HEK293T (cell line): ENCODE measurements at regions not wholly inside any gene's neighbourhood (a gene's known extent, or its start where the extent isn't known, plus 50 kb on each side); places are given as distances from the start of the nearest gene placed in this dataset.

Experiments
- CTCF ChIA-PET: fragments of 350-600 bp; formaldehyde crosslinking; extraction: SDS; loops from one replicate; lab custom pipeline; 2021; ENCODE audit warnings: antibody characterized with exemption, inconsistent platforms; lab: Yijun Ruan, JAX
- POLR2A ChIA-PET: fragments of 350-600 bp; formaldehyde crosslinking; extraction: SDS; loops from one replicate; lab custom pipeline; 2020; ENCODE audit warnings: antibody characterized with exemption, inconsistent platforms; lab: Yijun Ruan, JAX
- DNase-seq: peaks from one replicate; pipeline ENCODE4 v3.0.0; 2012; ENCODE audit warnings: mixed read lengths; ENCODE audit errors: extremely low spot score
- ARNT ChIP-seq: fragments of 450-650 bp; IDR thresholded peaks from 2 replicates; pipeline ENCODE4 v1.6.1; 2017; ENCODE audit warnings: mild to moderate bottlenecking
- BHLHE40 ChIP-seq: fragments of 450-650 bp; IDR thresholded peaks from 2 replicates; pipeline ENCODE4 v1.6.1; 2016; ENCODE audit warnings: mild to moderate bottlenecking, moderate library complexity, borderline replicate concordance
- CTBP1 ChIP-seq: fragments of 450-650 bp; IDR thresholded peaks from 2 replicates; pipeline ENCODE4 v1.6.1; 2016; ENCODE audit warnings: borderline replicate concordance
- ELF4 ChIP-seq: fragments of 450-650 bp; IDR thresholded peaks from 2 replicates; pipeline ENCODE4 v1.6.1; 2017; ENCODE audit warnings: antibody characterized with exemption
- FOXA1 ChIP-seq: fragments of 450-650 bp; IDR thresholded peaks from 2 replicates; pipeline ENCODE4 v1.6.1; 2016; ENCODE audit warnings: mild to moderate bottlenecking
- FOXK2 ChIP-seq: fragments of 450-650 bp; IDR thresholded peaks from 2 replicates; pipeline ENCODE4 v1.6.1; 2016; ENCODE audit warnings: mild to moderate bottlenecking
- FOXM1 ChIP-seq: fragments of 450-650 bp; IDR thresholded peaks from 2 replicates; pipeline ENCODE4 v1.6.1; 2017; ENCODE audit warnings: mild to moderate bottlenecking, borderline replicate concordance
- HDGF ChIP-seq: fragments of 450-650 bp; IDR thresholded peaks from 2 replicates; pipeline ENCODE4 v1.6.1; 2017; ENCODE audit warnings: antibody characterized with exemption, borderline replicate concordance
- L3MBTL2 ChIP-seq: fragments of 450-650 bp; conservative IDR thresholded peaks from 2 replicates; pipeline ENCODE4 v1.6.1; 2016; ENCODE audit warnings: mild to moderate bottlenecking
- LEF1 ChIP-seq: fragments of 450-650 bp; IDR thresholded peaks from 2 replicates; pipeline ENCODE4 v1.6.1; 2017; ENCODE audit warnings: mild to moderate bottlenecking, borderline replicate concordance
- NFRKB ChIP-seq: fragments of 450-650 bp; IDR thresholded peaks from 2 replicates; pipeline ENCODE4 v1.6.1; 2016; ENCODE audit warnings: mild to moderate bottlenecking, moderate library complexity
- SP1 ChIP-seq: fragments of 450-650 bp; IDR thresholded peaks from 2 replicates; pipeline ENCODE4 v1.6.1; 2017
- SUZ12 ChIP-seq: fragments of 450-650 bp; IDR thresholded peaks from 2 replicates; pipeline ENCODE4 v1.6.1; 2016; ENCODE audit warnings: mild to moderate bottlenecking
- TARDBP ChIP-seq: fragments of 450-650 bp; IDR thresholded peaks from 2 replicates; pipeline ENCODE4 v1.6.1; 2016
- ZNF384 ChIP-seq: fragments of 450-650 bp; IDR thresholded peaks from 2 replicates; pipeline ENCODE4 v1.6.1; 2016
- TF ChIP-seq, protein P1 (sequence below): fragments of 450-650 bp; IDR thresholded peaks from 2 replicates; pipeline ENCODE4 v1.6.1; 2016

DNA sequence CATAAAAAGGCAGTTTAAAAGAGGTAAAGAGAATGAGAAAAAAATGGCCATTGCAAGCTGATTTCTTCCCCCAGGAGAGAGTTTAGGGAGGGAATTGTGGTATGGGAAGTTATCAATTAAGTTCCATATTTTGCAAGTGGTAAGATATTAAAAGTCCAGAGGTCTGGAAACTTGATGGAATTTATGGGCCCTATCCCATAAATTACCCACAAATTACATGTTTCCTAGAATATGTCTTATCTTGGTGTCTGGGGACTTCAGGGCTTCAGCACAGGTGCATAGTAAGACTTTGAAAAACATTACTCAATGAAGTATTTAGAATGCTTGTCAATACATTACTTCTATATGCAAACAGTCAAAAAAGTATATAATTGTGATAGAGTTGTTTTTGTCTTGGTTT lies 614.9 kb upstream of the LRRC4C start:
- no peak for DNase-seq
- POLR2A ChIA-PET: no interaction called here
- TF ChIP-seq CTBP1 (no peak), ARNT (no peak), NFRKB (no peak), SUZ12 (no peak), ELF4 (no peak), HDGF (no peak), FOXA1 (no peak), ZNF384 (no peak), BHLHE40 (no peak), L3MBTL2 (no peak), FOXM1 (no peak), SP1 (no peak), TARDBP (no peak), FOXK2 (no peak), LEF1 (no peak)
- TF ChIP-seq, protein P1, sequence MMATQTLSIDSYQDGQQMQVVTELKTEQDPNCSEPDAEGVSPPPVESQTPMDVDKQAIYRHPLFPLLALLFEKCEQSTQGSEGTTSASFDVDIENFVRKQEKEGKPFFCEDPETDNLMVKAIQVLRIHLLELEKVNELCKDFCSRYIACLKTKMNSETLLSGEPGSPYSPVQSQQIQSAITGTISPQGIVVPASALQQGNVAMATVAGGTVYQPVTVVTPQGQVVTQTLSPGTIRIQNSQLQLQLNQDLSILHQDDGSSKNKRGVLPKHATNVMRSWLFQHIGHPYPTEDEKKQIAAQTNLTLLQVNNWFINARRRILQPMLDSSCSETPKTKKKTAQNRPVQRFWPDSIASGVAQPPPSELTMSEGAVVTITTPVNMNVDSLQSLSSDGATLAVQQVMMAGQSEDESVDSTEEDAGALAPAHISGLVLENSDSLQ: no peak
- CTCF ChIA-PET: no interaction called here

DNA sequence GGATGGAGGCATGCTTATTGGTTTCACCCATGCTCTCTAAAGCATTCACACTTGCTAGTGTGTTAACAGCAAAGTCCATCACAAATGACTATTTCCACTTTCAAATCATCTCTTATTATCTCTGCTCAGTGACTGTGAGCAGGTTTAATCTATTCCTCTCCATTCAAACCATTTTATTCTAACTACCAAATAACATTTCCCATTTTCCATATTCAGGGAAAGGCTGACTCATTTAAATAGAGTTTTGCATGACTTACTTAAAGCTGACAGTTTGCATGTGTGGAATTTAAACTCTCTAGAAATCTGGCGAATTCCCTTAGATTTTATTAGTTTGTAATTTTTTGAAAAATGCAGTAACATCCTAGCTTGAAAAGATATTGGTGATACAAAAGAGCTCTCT lies 615.7 kb upstream of the LRRC4C start:
- TF ChIP-seq ARNT (no peak), BHLHE40 (no peak), SUZ12 (no peak), NFRKB (no peak), LEF1 (no peak), L3MBTL2 (no peak), FOXK2 (no peak)
- ChIA-PET POLR2A (no interaction called here), CTCF (no interaction called here)
- no peak for DNase-seq

DNA sequence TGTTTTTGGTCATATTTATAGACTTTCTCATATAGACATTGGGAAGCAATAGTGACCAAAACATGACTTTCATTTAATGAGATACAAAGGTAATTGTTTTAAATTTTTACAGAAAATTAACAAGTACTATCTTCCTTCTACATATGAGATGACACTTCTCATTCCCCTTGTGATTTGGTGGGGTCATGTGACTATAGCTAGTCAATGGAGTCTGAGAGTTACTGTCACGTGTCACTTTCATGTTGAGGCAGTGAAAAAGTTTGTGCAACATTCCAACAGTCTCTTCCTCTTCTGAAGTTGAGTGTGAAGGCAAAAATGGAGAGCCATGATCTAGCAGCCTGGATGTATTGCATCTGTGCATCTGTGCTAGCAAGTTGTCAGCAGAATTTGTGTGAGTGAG lies 618.3 kb upstream of the LRRC4C start:
- CTCF ChIA-PET: no interaction called here
- TF ChIP-seq ZNF384: no peak
- TF ChIP-seq HDGF: no peak
- no peak for TF ChIP-seq SP1
- TF ChIP-seq, protein P1: no peak
- TF ChIP-seq CTBP1: no peak
- no peak for TF ChIP-seq NFRKB
- TF ChIP-seq ARNT: no peak

DNA sequence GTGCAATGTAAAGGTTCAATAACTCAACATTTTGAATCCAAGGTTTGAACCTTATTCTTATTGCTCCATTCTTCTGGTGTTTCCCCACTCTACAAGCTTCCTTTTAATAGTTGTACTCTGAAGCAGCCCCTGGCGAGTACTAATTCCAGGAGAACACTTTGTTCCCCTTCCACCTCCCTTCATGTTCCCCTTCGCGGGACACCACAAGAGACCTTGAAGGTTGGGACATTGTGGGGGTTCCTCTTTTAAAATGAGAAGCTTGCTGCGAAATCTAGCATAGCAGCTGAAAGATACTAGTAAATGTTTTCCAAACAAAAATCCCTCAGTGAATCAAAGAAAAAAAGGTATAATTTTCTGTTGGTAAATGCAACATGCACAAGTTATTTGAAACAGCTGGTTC lies 626.3 kb upstream of the LRRC4C start:
- TF ChIP-seq TARDBP (no peak), BHLHE40 (no peak), SP1 (no peak), FOXM1 (no peak), L3MBTL2 (no peak), LEF1 (no peak), SUZ12 (no peak), FOXA1 (no peak), HDGF (no peak), ZNF384 (no peak), CTBP1 (no peak), ARNT (no peak)
- TF ChIP-seq, protein P1: no peak
- POLR2A ChIA-PET: no interaction called here
- CTCF ChIA-PET: no interaction called here
- no peak for DNase-seq

More for the DNA sequence above, 618.3 kb upstream of the LRRC4C start:
- POLR2A ChIA-PET: no interaction called here
- no peak for DNase-seq

- no peak for DNase-seq
- TF ChIP-seq L3MBTL2: no peak
- no peak for TF ChIP-seq SP1
- TF ChIP-seq SUZ12: no peak
- TF ChIP-seq LEF1: no peak
- TF ChIP-seq BHLHE40: no peak
- TF ChIP-seq ELF4: no peak
- ChIA-PET POLR2A (no interaction called here), CTCF (no interaction called here)
Measured at GRCh38 chr11:42093541-42093940, 634.1 kb upstream of the LRRC4C start.

GRCh38 chr11:42098075-42098474 lies 638.6 kb upstream of the LRRC4C start:
- TF ChIP-seq FOXK2 (no peak), LEF1 (no peak), TARDBP (no peak), ELF4 (no peak), FOXM1 (no peak), ARNT (no peak), NFRKB (no peak), SP1 (no peak), BHLHE40 (no peak), FOXA1 (no peak), CTBP1 (no peak)
- TF ChIP-seq, protein P1: no peak
- DNase-seq: no peak
- POLR2A ChIA-PET: no interaction called here
- CTCF ChIA-PET: no interaction called here

DNA sequence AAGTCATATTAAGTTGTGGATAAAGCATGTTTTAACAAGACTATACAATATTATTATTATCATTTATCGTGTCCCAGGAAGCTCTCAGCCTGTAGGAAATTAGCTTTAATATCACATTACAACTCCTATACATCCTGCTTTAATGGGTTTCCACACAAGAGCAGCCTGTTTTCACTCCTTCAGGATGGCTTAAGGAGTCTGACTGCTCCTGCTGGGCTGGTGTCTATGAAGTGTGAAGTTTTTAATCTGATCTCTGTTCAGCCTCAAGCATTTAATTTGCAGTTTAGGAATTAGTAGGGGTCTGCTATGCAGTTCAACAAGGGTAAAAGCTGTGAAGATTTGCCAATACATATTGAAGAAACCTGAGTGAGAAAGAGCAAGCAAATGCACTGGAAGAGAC lies 653.4 kb upstream of the LRRC4C start:
- POLR2A ChIA-PET: no interaction called here
- TF ChIP-seq HDGF (no peak), TARDBP (no peak), LEF1 (no peak), SUZ12 (no peak), NFRKB (no peak), BHLHE40 (no peak), L3MBTL2 (no peak), ZNF384 (no peak), CTBP1 (no peak), ARNT (no peak), ELF4 (no peak), FOXK2 (no peak), FOXM1 (no peak), FOXA1 (no peak), SP1 (no peak)
- TF ChIP-seq, protein P1: no peak
- CTCF ChIA-PET: no interaction called here
- no peak for DNase-seq
